PC-3 (cell line): ENCODE measurements at regions not wholly inside any gene's neighbourhood (a gene's known extent, or its start where the extent isn't known, plus 50 kb on each side); places are given as distances from the start of the nearest gene placed in this dataset.

ENCODE experiments used
- ATAC-seq: fragments of 200-7000 bp; cut with Tn5 transposase; 2 replicates; pipeline ENCODE4 v1.9.1; 2020; ENCODE audit warnings: mild to moderate bottlenecking, moderate library complexity
- BruUV-seq: library from RNA; stranded (reverse); fragments of 400-500 nt; replicated peaks from 2 replicates; lab custom pipeline; 2021; lab: Mats Ljungman, UMichigan
- CTCF ChIA-PET: fragments of 300-600 bp; sonication (Branson Sonifier 250); formaldehyde crosslinking; loops from one replicate; lab custom pipeline; 2022; ENCODE audit warnings: antibody characterized with exemption; lab: Charles Lee
- POLR2A ChIA-PET: fragments of 300-600 bp; sonication (Branson Sonifier 250); formaldehyde crosslinking; loops from one replicate; lab custom pipeline; 2022; ENCODE audit warnings: antibody characterized with exemption; ENCODE audit not compliant: unreplicated experiment; lab: Charles Lee
- DNase-seq: peaks from one replicate; pipeline ENCODE4 v3.0.0-alpha.2; 2015
- H2AFZ ChIP-seq: fragments of 300-600 bp; sonication (generic); 2 replicates; pipeline ENCODE4 v1.6.0; 2016; ENCODE audit warnings: antibody characterized with exemption, low read length
- H3F3A ChIP-seq: fragments of 300-600 bp; sonication (generic); one replicate; pipeline ENCODE4 v1.6.0; 2017; ENCODE audit warnings: antibody characterized with exemption, low read length, control low read depth, mild to moderate bottlenecking; ENCODE audit not compliant: unreplicated experiment
- H3K27ac ChIP-seq: fragments of 300-600 bp; sonication (generic); 2 replicates; pipeline ENCODE4 v1.5.1; 2016; ENCODE audit warnings: mild to moderate bottlenecking, low read length
- H3K27me3 ChIP-seq: fragments of 300-600 bp; sonication (generic); 2 replicates; pipeline ENCODE4 v1.6.1; 2016; ENCODE audit warnings: low read length, mixed read lengths
- H3K36me3 ChIP-seq: fragments of 300-600 bp; sonication (generic); 2 replicates; pipeline ENCODE4 v1.6.1; 2016; ENCODE audit warnings: low read depth, mixed run types, low read length, mixed read lengths
- H3K4me1 ChIP-seq: fragments of 300-600 bp; sonication (generic); 2 replicates; pipeline ENCODE4 v1.5.1; 2016; ENCODE audit warnings: low read length; ENCODE audit not compliant: insufficient read depth
- H3K4me2 ChIP-seq: fragments of 300-600 bp; sonication (generic); 2 replicates; pipeline ENCODE4 v1.6.0; 2016; ENCODE audit warnings: low read length
- H3K4me3 ChIP-seq: fragments of 300-600 bp; sonication (generic); 2 replicates; pipeline ENCODE4 v1.5.1; 2016; ENCODE audit warnings: mild to moderate bottlenecking, low read length, mixed read lengths
- H3K79me2 ChIP-seq: fragments of 300-600 bp; sonication (generic); 2 replicates; pipeline ENCODE4 v1.6.1; 2017; ENCODE audit warnings: low read length, mixed read lengths
- H3K9ac ChIP-seq: fragments of 300-600 bp; sonication (generic); 2 replicates; pipeline ENCODE4 v1.6.0; 2016; ENCODE audit warnings: mild to moderate bottlenecking, low read length
- H3K9me2 ChIP-seq: fragments of 300-600 bp; sonication (generic); replicated peaks from 2 replicates; pipeline ENCODE4 v1.6.1; 2016; ENCODE audit warnings: mixed run types, low read length, mixed read lengths
- H3K9me3 ChIP-seq: fragments of 300-600 bp; sonication (generic); 2 replicates; pipeline ENCODE4 v1.6.1; 2016; ENCODE audit warnings: low read length, mixed read lengths
- H4K20me1 ChIP-seq: fragments of 300-600 bp; sonication (generic); 2 replicates; pipeline ENCODE4 v1.6.1; 2016; ENCODE audit warnings: low read length, mixed read lengths
- CTCF ChIP-seq: fragments of 300-600 bp; sonication (generic); conservative IDR thresholded peaks from 2 replicates; pipeline ENCODE4 v1.5.1; 2017; ENCODE audit warnings: antibody characterized with exemption, low read depth, mild to moderate bottlenecking, low read length
- EZH2 ChIP-seq: fragments of 300-600 bp; sonication (generic); IDR thresholded peaks from one replicate; pipeline ENCODE4 v1.6.1; 2017; ENCODE audit warnings: antibody characterized with exemption, mild to moderate bottlenecking, low read length; ENCODE audit not compliant: unreplicated experiment
- EZH2phosphoT487 ChIP-seq: fragments of 300-600 bp; sonication (generic); IDR thresholded peaks from 2 replicates; pipeline ENCODE4 v1.6.1; 2018; ENCODE audit warnings: mild to moderate bottlenecking, antibody characterized with exemption, low read length, borderline replicate concordance
- intact Hi-C: fragments of 100-400 bp; cut with micrococcal nuclease; formaldehyde crosslinking; loops from 2 replicates; pipeline ENCODE4 v1.9.0; 2023

- no peaks in the 10 kb centered on the region for H3K9me3 ChIP-seq
- no peaks in the 10 kb centered on the region for H3K79me2 ChIP-seq
- no peaks in the 10 kb centered on the region for H4K20me1 ChIP-seq
- TF ChIP-seq CTCF (no peak), EZH2phosphoT487 (no peak), EZH2 (no peak)
- no peaks in the 10 kb centered on the region for H3K36me3 ChIP-seq
- no peaks in the 10 kb centered on the region for H3K27me3 ChIP-seq
- no peaks in the 10 kb centered on the region for H3K4me1 ChIP-seq
- ChIA-PET CTCF (no interaction called here), POLR2A (no interaction called here)
- H3F3A ChIP-seq: no peaks in the 10 kb centered on the region
- no peak overlapping the region for H3K27ac ChIP-seq
- ATAC-seq (no peak), DNase-seq (no peak)
- intact Hi-C loops: no loop called here
- no peak overlapping the region for H3K4me3 ChIP-seq
- BruUV-seq: no TSS peak
- H3K4me2 ChIP-seq: no peak overlapping the region
- no peak overlapping the region for H3K9ac ChIP-seq
- H2AFZ ChIP-seq: no peak overlapping the region
- no peaks in the 10 kb centered on the region for H3K9me2 ChIP-seq
Measured at GRCh38 chr10:80894797-80895467, 357.2 kb downstream of the SH2D4B start.

- no peaks in the 10 kb centered on the region for H4K20me1 ChIP-seq
- BruUV-seq: no TSS peak
- H3K4me3 ChIP-seq: no peak overlapping the region
- no peaks in the 10 kb centered on the region for H3K27me3 ChIP-seq
- no peak overlapping the region for H2AFZ ChIP-seq
- intact Hi-C loops: no loop called here
- H3K9ac ChIP-seq: no peak overlapping the region
- H3K4me1 ChIP-seq: no peaks in the 10 kb centered on the region
- H3K4me2 ChIP-seq: no peak overlapping the region
- TF ChIP-seq CTCF: no peak
- no peak for TF ChIP-seq EZH2phosphoT487
- TF ChIP-seq EZH2: no peak
- no peaks in the 10 kb centered on the region for H3K9me2 ChIP-seq
- DNase-seq (no peak), ATAC-seq (no peak)
- H3K27ac ChIP-seq: no peak overlapping the region
- H3K79me2 ChIP-seq: no peaks in the 10 kb centered on the region
- H3F3A ChIP-seq: no peaks in the 10 kb centered on the region
- H3K36me3 ChIP-seq: no peaks in the 10 kb centered on the region
- POLR2A ChIA-PET: no interaction called here
- H3K9me3 ChIP-seq: no peaks in the 10 kb centered on the region
- CTCF ChIA-PET: no interaction called here
Measured at GRCh38 chr10:80896076-80896475, 358.4 kb downstream of the SH2D4B start.

GRCh38 chr10:80896959-80897358, 359.3 kb downstream of the SH2D4B start:
- Histone ChIP-seq H3K27ac (no peak overlapping the region), H3K36me3 (no peaks in the 10 kb centered on the region), H3K79me2 (no peaks in the 10 kb centered on the region), H3K4me2 (no peak overlapping the region), H3F3A (no peaks in the 10 kb centered on the region), H4K20me1 (no peaks in the 10 kb centered on the region), H2AFZ (no peak overlapping the region), H3K9me2 (no peaks in the 10 kb centered on the region), H3K9ac (no peak overlapping the region), H3K4me3 (no peak overlapping the region), H3K4me1 (no peaks in the 10 kb centered on the region), H3K27me3 (no peaks in the 10 kb centered on the region), H3K9me3 (no peaks in the 10 kb centered on the region)
- intact Hi-C loops: no loop called here
- no TSS peak for BruUV-seq
- CTCF ChIA-PET: no interaction called here
- no peak for DNase-seq
- POLR2A ChIA-PET: no interaction called here
- no peak for ATAC-seq
- no peak for TF ChIP-seq CTCF
- TF ChIP-seq EZH2: no peak
- no peak for TF ChIP-seq EZH2phosphoT487
